GM18868 (cell line): ENCODE measurements at regions not wholly inside any gene's neighbourhood (a gene's known extent, or its start where the extent isn't known, plus 50 kb on each side); places are given as distances from the start of the nearest gene placed in this dataset.
"Not testable (repeated sequence)": the region's sequence is repeated elsewhere in the genome, so short reads cannot be mapped to it uniquely, and the experiment has no call there.

ENCODE experiments used
- ATAC-seq: cut with Tn5 transposase; IDR thresholded peaks from one replicate; pipeline ENCODE4 v1.9.1; 2021; ENCODE audit warnings: mild to moderate bottlenecking, moderate library complexity; ENCODE audit not compliant: unreplicated experiment

GRCh38 chr16:6753553-6753952 is 579.1 kb upstream of the RBFOX1 start:
- no peak for ATAC-seq

GRCh38 chr16:6751191-6751590 is 581.5 kb upstream of the RBFOX1 start:
- no peak for ATAC-seq

- ATAC-seq = no peak
These were observed 582.9 kb upstream of the RBFOX1 start for GRCh38 chr16:6749698-6750097.

GRCh38 chr16:6736302-6736701 is 596.3 kb upstream of the RBFOX1 start:
- ATAC-seq = not testable (repeated sequence)

GRCh38 chr16:6735631-6736030 is 597.0 kb upstream of the RBFOX1 start:
- ATAC-seq = no peak

- no peak for ATAC-seq
These were observed 600.5 kb upstream of the RBFOX1 start for GRCh38 chr16:6732166-6732565.

- no peak for ATAC-seq
These were observed 604.3 kb upstream of the RBFOX1 start for GRCh38 chr16:6728381-6728780.

GRCh38 chr16:6726621-6727020 is 606.0 kb upstream of the RBFOX1 start:
- ATAC-seq = no peak

- ATAC-seq = no peak
These were observed 606.9 kb upstream of the RBFOX1 start for GRCh38 chr16:6725634-6726331.

- ATAC-seq = not testable (repeated sequence)
These were observed 607.4 kb upstream of the RBFOX1 start for GRCh38 chr16:6725206-6725605.

- ATAC-seq = no peak
These were observed 609.9 kb upstream of the RBFOX1 start for GRCh38 chr16:6722786-6723185.

GRCh38 chr16:6714510-6714909 is 618.1 kb upstream of the RBFOX1 start:
- no peak for ATAC-seq

- ATAC-seq = no peak
These were observed 622.9 kb upstream of the RBFOX1 start for GRCh38 chr16:6709736-6710135.

- ATAC-seq = no peak
These were observed 623.9 kb upstream of the RBFOX1 start for GRCh38 chr16:6708576-6709215.

GRCh38 chr16:6704306-6704930 is 628.2 kb upstream of the RBFOX1 start:
- no peak for ATAC-seq

- ATAC-seq = no peak
These were observed 631.5 kb upstream of the RBFOX1 start for GRCh38 chr16:6701096-6701495.

- ATAC-seq = no peak
These were observed 634.1 kb upstream of the RBFOX1 start for GRCh38 chr16:6698548-6698947.

- no peak for ATAC-seq
These were observed 637.0 kb upstream of the RBFOX1 start for GRCh38 chr16:6695666-6696065.

GRCh38 chr16:6694636-6695035 is 638.0 kb upstream of the RBFOX1 start:
- no peak for ATAC-seq

GRCh38 chr16:6693418-6693817 is 639.2 kb upstream of the RBFOX1 start:
- ATAC-seq = not testable (repeated sequence)

GRCh38 chr16:6692874-6693273 is 639.8 kb upstream of the RBFOX1 start:
- no peak for ATAC-seq

GRCh38 chr16:6690741-6691140 is 641.9 kb upstream of the RBFOX1 start:
- ATAC-seq = no peak
